Kidney tubule cell (primary cell): ENCODE measurements at regions not wholly inside any gene's neighbourhood (a gene's known extent, or its start where the extent isn't known, plus 50 kb on each side); places are given as distances from the start of the nearest gene placed in this dataset.

ENCODE experiments used
- DNase-seq: peaks from one replicate; pipeline ENCODE4 v3.0.0-alpha.2; 2018; ENCODE audit warnings: low spot score

DNA sequence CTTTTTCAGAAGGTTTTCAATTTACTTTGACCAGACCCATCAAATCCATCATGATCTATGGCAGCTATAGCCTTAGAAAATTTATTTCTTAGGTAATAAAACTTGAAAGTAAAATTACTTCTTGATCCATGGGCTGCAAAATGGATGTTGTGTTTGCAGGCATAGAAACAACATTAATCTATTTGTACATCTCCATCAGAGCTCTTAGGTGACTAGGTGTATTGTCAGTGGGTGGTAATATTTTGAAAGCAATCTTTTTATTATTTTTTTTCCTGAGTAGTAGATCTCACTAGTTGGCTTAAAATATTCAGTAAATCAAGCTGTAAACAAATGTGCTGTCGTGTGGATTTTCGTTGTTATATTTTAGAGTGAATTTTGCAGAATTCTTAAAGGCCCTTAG lies 710.0 kb downstream of the SLITRK6 start:
- DNase-seq = no peak

- DNase-seq = no peak
Measured at GRCh38 chr13:85080691-85081090, 718.5 kb downstream of the SLITRK6 start.

GRCh38 chr13:85076343-85076742 lies 722.9 kb downstream of the SLITRK6 start:
- no peak for DNase-seq

DNA sequence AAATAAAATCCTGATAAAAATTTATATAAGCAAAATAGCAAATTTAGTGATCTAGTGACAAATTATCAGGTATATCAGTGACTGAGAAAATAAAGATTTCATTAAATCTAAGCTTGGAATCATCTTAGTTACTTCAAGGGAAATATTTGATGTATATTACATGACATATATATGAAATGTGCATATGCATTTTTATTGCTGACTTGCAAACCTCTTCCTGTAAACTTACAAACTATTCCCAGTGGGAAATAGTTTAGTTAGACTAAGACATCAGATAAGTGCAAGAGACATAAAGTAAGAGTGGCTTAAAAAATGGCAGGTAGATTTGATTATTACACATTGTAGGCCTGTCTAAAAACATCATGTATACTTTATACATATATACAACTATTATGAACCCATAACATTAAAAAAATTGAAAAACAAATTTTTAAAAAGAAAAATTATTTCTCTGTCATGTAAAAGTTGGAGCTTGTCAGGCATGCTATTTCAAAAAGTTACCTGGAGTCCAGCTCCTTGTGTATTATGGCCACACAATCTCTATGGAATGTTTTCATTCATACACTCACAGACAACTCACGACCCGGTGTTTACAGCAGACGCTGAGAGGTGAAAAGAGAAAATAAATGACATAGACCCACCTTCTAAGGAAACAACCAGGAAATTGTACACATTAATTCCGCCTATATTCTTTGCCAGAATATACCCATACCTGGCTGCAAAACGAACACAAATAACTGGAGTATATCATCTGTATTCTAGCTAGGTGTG lies 724.5 kb downstream of the SLITRK6 start:
- no peak for DNase-seq

- no peak for DNase-seq
Measured at GRCh38 chr13:85068231-85068630, 731.0 kb downstream of the SLITRK6 start.

DNA sequence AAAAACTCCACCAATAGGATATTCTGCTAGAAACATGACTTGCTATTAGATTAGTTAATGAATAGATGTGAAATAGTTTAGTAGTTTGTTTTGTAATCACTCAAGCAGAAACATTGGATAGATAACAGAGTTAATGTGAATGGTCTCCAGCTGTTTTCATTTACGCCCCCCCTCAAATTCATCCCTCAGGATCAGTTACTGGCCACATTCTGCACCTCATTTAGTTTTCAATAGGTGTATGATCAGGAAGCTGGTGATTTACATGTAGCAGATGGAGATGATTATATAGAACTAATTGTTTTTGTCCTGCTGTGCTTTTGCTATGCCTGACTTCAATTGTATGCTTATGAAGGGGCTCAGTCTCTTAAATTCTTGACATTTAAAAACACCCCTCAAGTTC lies 759.0 kb downstream of the SLITRK6 start:
- no peak for DNase-seq

DNA sequence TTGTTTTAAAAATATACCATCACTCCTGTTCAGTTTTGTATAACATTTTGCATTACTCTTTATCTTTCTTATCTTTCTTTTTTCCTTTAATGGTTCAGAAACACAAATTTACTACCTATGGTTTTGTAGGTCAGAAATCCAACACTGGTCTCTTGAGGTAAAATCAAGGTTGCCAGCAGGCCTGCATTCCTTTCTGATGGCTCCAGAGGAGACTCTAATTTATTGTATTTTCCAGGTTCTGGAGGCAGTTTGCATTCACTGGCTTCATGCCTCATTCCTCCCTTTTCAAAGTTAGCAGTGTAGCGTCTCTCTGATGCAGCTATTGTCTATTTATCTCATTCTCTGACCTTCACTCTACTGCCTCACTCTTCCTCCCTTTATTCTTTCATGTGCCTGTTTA lies 767.4 kb downstream of the SLITRK6 start:
- DNase-seq = no peak

- no peak for DNase-seq
Measured at GRCh38 chr13:85028035-85028434, 771.2 kb downstream of the SLITRK6 start.

GRCh38 chr13:85019121-85019520 lies 780.1 kb downstream of the SLITRK6 start:
- DNase-seq = no peak

DNA sequence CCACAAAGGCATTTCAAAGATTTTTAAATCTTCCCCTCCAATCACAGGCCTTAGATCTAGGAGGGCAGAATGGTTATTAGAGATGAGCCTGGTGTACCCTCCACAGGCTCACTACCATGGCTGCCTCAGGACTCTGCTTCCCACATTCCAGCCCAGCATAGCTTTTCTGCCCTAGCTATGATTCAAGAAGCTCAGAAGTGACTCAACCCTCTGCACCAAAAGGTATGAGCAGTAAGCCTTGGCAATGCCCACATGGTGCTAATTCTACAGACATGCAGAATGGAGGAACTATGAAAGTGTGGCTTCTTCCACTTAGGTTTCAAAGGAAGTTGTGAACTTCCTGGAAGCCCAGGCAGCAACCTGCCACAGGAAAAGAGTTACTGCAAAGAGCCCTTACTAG lies 786.2 kb downstream of the SLITRK6 start:
- no peak for DNase-seq

DNA sequence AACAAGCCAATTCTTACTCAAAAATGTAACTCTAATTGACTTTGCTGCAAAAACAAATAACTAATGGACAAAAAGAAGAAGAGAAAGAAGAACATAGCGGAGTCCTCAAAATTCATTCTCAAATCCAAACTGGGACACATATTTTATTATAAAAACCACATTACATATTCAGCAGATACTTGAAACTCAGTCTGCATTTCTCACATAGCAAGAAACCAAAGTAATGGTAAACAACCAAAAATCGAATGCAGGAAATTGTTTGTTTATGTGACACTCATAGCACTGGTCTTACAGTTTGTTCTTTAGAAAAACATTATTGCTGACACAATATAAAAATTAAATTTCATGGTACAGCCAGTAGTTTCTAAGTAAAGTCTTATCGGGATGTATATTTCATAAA lies 789.8 kb downstream of the SLITRK6 start:
- no peak for DNase-seq

- no peak for DNase-seq
Measured at GRCh38 chr13:84999252-84999651, 800.0 kb downstream of the SLITRK6 start.

GRCh38 chr13:84998681-84999080 lies 800.5 kb downstream of the SLITRK6 start:
- DNase-seq = no peak

DNA sequence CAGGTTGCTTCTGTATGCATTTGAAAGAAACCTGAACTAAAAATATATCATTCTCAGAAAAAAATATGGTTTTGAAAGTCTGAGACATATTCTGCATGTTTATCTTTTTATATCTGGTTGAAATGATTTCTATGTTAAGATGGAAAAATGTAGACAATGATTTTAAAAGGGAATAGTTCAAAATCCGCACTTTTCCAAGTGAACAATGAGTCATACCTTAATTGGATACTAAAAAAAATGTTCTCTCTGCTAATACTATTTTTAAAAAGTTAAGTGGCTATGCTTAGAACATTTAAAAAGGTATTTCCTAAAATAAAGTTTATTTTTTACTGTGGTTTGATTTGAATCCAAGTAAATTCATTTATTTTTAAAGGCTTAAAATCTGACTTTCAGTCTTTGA lies 801.4 kb downstream of the SLITRK6 start:
- DNase-seq = no peak

DNA sequence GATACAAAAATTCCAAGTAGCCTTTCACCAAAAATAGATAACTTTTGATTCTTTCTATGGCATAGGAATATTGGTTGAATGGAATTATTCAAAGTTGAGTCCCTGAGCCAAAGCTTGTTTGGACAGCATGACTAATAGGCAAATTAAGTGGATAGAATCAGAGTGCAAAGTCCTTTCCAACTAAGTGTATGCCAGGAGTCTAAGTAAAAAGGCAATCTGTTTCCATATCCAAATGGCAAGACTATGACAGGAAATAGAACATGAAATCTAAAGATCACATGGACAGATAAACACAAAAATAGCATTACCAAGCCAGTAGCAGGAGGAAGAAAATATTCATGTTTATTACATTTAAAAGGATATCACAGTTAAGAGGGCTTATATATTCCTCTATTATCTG lies 804.6 kb downstream of the SLITRK6 start:
- DNase-seq = no peak

GRCh38 chr13:84985860-84986259 lies 813.4 kb downstream of the SLITRK6 start:
- DNase-seq = no peak

- DNase-seq = no peak
Measured at GRCh38 chr13:84983321-84983720, 815.9 kb downstream of the SLITRK6 start.

DNA sequence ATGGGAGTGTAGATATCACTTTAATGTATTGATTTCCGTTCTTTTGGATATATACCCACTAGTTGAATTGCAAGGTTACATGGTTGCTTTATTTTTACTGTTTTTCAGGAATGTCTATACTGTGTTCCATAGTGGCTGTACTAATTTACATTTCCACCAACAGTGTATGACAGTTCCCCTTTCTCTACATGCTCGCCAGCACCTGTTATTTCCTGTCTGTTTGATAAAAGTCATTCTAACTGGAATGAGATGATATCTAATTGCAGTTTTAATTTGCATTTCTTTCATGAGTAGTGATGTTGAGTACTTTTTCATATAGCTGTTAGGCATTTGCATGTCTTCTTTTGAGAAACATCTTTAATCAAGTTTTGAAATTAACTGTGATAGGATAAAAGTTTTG lies 818.6 kb downstream of the SLITRK6 start:
- DNase-seq = no peak

- DNase-seq = no peak
Measured at GRCh38 chr13:84978851-84979250, 820.4 kb downstream of the SLITRK6 start.

- no peak for DNase-seq
Measured at GRCh38 chr13:84973661-84974060, 825.6 kb downstream of the SLITRK6 start.

- DNase-seq = no peak
Measured at GRCh38 chr13:84972907-84973306, 826.3 kb downstream of the SLITRK6 start.

DNA sequence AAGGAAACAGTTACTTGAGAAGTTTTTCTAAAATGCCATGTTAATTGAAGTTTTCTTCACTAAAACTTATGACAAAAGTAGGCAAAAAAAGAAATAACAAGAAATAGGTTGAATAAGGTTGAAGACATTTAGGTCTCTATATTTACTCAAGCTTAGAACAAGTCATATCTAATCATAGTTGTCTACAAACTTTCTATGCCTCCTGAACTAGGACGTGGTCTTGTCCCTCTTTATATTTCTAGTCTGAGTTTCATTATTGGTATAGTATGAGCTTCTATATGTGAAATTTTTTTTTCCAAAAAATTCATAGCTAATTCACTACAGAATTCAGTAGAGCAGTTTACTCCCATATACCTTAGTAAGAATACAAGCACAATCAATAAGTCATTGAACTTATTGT lies 836.4 kb downstream of the SLITRK6 start:
- DNase-seq = no peak

- DNase-seq = no peak
Measured at GRCh38 chr13:84962141-84962750, 837.0 kb downstream of the SLITRK6 start.

- DNase-seq = no peak
Measured at GRCh38 chr13:84961023-84961422, 838.2 kb downstream of the SLITRK6 start.
